ENCODE measurements at regions not wholly inside any gene's neighbourhood (a gene's known extent, or its start where the extent isn't known, plus 50 kb on each side); places are given as distances from the start of the nearest gene placed in this dataset.

- TF ChIP-seq GATA3 (IDR thresholded peaks at IDR 0.05; ENCODE audit: low read depth, low read length), result no peak
- no peak for TF ChIP-seq GATA2 (IDR thresholded peaks at IDR 0.05; ENCODE audit: low read depth, low read length)
Measured at GRCh38 chr7:136036336-136036735, 59.2 kb upstream of the MTPN start.

Data from SH-SY5Y (cell line).